NCI-H460 (cell line): ENCODE measurements at regions not wholly inside any gene's neighbourhood (a gene's known extent, or its start where the extent isn't known, plus 50 kb on each side); places are given as distances from the start of the nearest gene placed in this dataset.
A peak's percentile ranks its signal among the peaks of the same experiment; 100 is the strongest.
"Not testable (repeated sequence)": the region's sequence is repeated elsewhere in the genome, so short reads cannot be mapped to it uniquely, and the experiment has no call there.

Experiments used
- DNase-seq: peaks from one replicate; pipeline ENCODE4 v3.0.0-alpha.2; 2016; ENCODE audit warnings: low read depth; ENCODE audit errors: extremely low read depth

- peak; percentile 54 for DNase-seq
Measured at GRCh38 chr20:16801919-16802651, 53.9 kb downstream of the OTOR start.

DNA sequence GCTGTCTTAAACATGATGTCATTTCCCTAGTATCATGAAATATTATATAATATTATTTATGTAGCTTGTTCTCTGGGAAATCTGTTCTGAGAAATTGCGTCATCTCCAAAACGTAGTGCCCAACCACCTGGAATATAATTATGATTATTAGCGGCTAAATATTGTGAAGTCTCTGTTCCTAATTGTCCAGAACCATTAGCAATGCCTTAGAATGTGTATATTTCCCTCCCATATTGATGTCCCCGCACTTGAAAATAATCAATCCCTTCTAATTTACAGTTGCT is 54.4 kb downstream of the OTOR start:
- DNase-seq, result no peak

- peak; percentile 62 for DNase-seq
Measured at GRCh38 chr20:16803965-16804792, 56.0 kb downstream of the OTOR start.

DNA sequence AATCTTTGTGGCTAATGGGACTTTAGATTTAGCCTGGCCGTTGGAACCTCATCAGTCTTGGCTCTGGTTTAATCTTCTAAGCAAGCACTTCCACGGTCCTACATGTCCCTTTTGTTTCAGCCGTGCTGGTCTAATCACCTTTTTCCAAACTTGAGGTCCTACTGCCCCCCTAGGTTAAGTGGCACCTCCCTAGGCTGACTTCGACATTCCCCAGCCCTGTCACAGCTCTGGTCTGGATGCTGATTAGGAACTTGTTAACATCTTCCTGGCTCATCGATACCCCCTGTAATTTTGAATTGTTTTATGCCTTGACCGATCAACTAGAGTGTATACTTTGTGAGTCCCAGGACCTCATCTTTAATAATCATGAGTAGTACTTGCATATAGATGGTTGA is 56.6 kb downstream of the OTOR start:
- DNase-seq, result no peak

DNA sequence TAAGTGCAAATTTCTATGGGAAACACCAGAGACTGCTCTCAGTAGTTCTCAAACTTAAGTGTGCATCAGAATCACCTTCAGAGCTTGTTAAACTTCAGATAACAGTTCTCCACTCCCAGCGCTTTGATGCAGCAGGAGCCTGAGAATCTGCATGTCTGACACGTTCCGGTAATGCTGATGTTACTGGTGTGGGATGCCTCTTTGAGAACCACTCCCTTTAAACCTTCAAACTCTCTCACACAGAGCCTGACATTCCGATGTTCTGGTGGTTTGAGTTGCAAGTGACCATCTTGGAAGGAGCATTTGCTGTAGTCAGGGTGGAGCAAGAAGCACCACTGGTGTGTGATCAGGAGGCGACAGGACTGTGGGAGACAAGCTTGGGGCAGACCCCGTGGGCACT is 57.9 kb downstream of the OTOR start:
- DNase-seq, result no peak

- DNase-seq, result no peak
Measured at GRCh38 chr20:16806886-16807285, 58.7 kb downstream of the OTOR start.

DNA sequence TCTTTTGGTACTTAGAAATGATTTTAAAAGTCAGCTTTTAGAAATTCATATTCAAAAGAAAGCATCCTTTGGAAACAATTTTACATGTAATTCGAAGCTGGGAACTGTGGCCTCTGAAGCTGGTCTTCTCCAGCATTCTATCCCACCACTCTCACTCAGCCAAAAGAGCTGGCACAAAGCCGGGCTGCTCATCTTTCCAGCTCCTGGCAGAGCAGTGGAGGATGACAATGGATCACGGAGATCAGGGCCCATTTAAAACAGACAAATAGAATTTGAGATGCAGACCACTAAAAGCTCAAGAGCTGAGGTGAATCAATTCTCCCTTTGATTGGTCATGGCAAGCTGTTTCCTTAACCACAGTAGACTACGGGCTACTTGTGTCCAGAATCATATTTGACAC is 60.6 kb downstream of the OTOR start:
- no peak for DNase-seq

DNA sequence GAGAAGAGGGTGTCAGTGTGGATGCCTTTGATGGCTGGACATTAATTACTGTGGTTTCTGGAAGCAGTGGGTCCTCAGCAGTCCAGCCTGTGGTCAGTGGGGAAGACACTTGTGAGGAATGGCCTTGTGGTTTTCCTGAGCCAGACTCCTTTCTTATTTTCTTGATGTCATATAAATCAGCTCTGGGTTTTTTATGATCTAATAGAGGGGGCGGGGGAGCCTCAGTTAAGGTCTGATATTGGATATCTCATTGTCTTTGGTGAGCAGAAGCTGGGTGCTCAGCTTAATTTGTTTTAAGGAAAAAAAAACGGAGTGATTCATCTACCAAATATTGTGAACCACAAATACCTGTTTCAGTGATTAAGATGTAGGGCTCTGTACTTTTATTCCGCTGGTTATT is 62.1 kb downstream of the OTOR start:
- DNase-seq, result no peak

DNA sequence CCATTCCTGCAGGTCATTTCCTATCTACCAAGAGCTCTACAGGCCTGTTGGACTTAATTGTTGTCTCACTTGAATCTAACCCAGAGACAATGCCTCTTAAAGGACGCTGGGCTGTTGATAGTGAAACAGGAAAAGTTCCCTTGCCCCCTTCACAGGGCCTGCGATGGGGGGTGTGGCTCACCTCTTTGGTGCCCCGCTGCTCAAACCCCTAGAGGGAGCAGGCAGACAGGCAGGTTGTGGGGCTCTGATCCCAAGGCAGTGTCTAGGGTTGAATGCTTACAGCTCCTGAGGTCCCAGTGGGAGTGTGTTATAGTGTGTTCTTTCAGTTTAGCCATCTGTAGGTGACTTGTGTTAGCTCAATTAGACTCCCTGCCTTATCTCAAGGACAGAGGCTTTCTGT is 68.0 kb downstream of the OTOR start:
- no peak for DNase-seq

DNA sequence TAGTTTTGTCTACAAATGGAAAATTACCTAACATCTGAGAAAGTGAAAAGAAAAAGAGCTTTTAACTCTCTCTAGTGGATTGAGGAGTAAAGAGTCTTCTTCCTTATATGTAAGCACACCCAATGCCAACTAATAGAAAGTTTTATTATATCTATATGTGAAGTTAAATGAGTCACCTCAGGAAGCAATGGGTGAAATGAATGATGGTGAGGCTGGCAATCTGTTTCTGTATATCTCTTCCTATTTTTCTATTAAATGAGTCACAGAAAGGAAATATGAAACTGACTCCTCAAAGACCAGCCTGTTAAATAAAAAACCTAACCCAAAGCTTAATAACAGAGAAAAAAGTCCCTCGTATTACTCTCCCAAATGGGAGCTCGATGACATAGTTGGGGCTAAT is 71.3 kb downstream of the OTOR start:
- DNase-seq, result no peak

DNA sequence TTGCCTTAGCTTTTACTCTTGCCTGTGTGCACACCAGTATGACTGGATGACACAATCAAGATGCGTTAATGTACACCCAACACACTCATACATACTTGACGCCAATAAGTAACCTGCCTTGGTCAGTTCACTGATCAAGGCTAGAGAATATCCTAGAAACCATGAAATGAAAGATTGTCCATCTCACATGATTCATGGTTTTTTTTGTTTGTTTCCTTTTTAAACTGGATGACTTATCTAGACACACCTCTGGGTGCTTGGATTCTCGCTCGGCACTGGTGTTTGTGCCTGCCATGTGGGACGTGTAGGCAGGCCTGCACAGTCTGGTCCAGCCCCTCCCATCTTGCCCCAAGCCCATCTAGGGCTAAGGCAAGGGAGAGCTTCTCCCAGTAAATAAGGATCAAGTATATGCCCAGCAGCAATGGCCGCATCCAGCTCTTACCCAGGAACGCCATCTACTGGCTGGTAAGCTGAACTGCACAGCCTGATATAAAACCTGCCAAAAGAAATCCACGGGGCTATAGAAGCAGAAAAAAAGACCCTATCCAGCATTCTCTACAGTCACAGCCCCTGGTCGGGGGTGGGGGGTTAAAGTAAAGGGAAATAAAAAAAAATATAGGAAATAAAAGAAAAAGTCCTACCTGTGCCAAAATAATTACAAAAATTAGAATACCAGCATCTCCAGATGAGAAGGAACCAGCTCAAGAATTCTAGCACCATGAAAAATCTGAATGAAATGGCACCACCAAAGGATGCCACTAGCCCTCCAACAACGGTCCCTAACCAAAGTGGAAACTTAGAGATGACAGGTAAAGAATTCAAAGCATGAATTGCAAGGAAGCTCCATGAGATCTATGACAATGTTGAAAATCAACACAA is 73.3 kb downstream of the OTOR start:
- DNase-seq, result peak; percentile 47

GRCh38 chr20:16824664-16825063 is 76.5 kb downstream of the OTOR start:
- no peak for DNase-seq

- no peak for DNase-seq
Measured at GRCh38 chr20:16828666-16829305, 80.6 kb downstream of the OTOR start.

DNA sequence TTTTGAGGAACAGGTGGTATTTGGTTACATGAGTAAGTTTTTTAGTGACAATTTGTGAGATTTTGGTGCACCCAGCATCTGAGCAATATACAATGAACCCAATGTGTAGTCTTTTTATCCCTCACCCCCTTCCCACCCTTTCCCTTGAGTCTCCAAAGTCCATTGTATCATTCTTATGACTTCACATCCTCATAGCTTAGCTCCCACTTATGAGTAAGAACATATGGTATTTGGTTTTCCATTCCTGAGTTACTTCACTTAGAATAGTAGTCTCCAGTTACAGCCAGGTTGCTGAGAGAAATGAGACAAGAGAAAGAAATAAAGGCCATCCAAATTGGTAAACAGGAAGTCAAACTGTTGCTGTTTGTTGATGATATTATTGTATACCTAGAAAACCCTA is 87.5 kb downstream of the OTOR start:
- not testable (repeated sequence) for DNase-seq

GRCh38 chr20:16842486-16843120 is 94.4 kb downstream of the OTOR start:
- DNase-seq, result no peak

GRCh38 chr20:16844406-16844805 is 96.2 kb downstream of the OTOR start:
- DNase-seq, result no peak

- DNase-seq, result no peak
Measured at GRCh38 chr20:16846006-16846405, 97.8 kb downstream of the OTOR start.

DNA sequence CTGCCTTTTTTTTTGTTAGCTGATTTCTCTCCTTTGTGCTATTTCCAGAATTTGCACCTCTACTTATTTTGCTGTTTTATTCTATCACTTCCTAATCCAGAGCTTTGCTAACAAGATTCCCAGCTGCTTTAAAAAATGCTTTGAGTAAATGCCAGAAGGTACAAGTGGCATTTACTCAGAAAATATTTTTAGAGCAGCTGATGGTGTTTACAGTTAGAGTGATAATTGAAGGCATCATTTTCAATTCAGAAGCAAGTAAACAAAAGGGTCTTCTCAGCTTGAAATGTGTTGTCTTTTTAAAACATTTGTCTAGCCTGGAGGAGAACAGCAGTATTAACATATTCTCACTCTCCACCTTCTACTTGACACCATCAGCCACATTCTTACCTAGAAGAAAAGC is 99.9 kb downstream of the OTOR start:
- DNase-seq, result no peak

DNA sequence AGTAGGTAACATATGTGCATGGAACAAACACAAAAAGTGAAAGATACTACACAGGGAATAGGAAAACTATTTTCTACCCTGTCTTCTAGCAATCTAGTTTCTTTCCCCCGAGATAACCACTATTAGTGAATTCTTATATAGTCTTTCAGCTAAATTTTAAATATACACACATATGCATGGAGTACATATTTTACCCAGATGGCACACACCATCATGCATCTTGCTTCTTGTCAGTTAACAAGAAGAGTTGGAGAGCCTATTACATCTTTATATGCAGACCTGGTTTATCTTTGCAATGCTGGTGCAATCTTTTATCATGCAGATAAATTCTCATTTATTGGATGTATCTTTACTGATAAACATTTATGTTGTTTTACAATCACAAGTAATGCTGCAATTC is 100.4 kb downstream of the OTOR start:
- DNase-seq, result no peak

- no peak for DNase-seq
Measured at GRCh38 chr20:16860914-16861313, 112.8 kb downstream of the OTOR start.

- no peak for DNase-seq
Measured at GRCh38 chr20:16861708-16862107, 113.5 kb downstream of the OTOR start.
